SK-N-SH (cell line): ENCODE measurements at regions not wholly inside any gene's neighbourhood (a gene's known extent, or its start where the extent isn't known, plus 50 kb on each side); places are given as distances from the start of the nearest gene placed in this dataset.

Experiments used
- CTCF ChIP-seq: fragments of 200-600 bp; sonication (generic); IDR thresholded peaks from 2 replicates; pipeline ENCODE4 v1.6.1; 2017; ENCODE audit warnings: antibody characterized with exemption, mild to moderate bottlenecking, moderate library complexity
- EP300 ChIP-seq, 2 experiments: IDR thresholded peaks; 2 replicates each; pipeline versions ENCODE4 v1.4.0 to v1.6.1; 2012; ENCODE audit warnings: borderline replicate concordance in 1 of 2, low read depth in 1 of 2, low read length in 1 of 2
- NRF1 ChIP-seq: IDR thresholded peaks from 2 replicates; pipeline ENCODE4 v1.6.1; 2012; ENCODE audit warnings: low read depth, mild to moderate bottlenecking, low read length
- POLR2AphosphoS5 ChIP-seq: IDR thresholded peaks from 2 replicates; pipeline ENCODE4 v1.6.1; 2012; ENCODE audit warnings: low read depth, low read length
- RAD21 ChIP-seq: IDR thresholded peaks from 2 replicates; pipeline ENCODE4 v1.6.1; 2012; ENCODE audit warnings: mild to moderate bottlenecking, low read length
- SMC3 ChIP-seq: IDR thresholded peaks from 2 replicates; pipeline ENCODE4 v1.6.1; 2012; ENCODE audit warnings: low read depth, low read length, improper control_type of control experiment
- TAF1 ChIP-seq: IDR thresholded peaks from 2 replicates; pipeline ENCODE4 v1.6.1; 2012; ENCODE audit warnings: low read depth, mild to moderate bottlenecking, low read length, moderate library complexity, borderline replicate concordance
- TCF12 ChIP-seq: IDR thresholded peaks from 2 replicates; pipeline ENCODE4 v1.4.0; 2012
- YY1 ChIP-seq: IDR thresholded peaks from 2 replicates; pipeline ENCODE4 v1.4.0; 2012; ENCODE audit warnings: low read depth, mild to moderate bottlenecking

DNA sequence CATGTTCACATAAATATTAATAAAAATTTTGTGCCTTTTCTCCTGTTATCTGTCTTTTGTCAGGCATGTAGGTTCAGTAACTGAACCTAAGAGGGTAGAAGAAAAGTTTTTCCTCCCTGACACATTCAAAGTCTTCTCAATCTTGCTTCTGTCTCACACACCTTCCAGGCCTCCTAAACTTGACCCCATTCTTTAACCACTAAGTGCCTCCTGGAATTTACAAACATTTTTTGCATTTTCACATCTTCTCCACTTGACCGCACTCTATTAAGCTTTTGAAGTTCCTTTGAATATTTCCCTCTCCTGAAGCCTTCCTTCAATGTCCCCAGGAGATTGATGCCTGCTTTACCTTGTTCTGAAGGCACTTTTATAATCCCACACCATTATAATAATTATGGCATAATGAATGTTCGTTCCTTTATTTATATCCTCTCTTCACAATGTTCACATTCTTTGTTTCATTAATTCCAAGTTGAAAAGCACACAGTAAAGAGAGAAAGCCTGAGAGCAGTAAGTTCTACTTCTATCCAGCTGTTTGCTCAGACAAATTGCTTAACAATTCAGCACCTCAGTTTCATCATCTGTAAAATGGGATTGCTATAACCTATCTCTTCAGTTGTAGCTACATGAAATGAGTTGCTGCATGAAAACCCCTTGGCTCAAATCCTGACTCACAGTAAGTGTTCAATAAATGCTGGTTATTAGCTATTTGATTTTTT lies 184.8 kb upstream of the KLHL29 start:
- TF ChIP-seq TCF12, result no peak
- no peak for TF ChIP-seq POLR2AphosphoS5
- no peak for TF ChIP-seq CTCF
- no peak for TF ChIP-seq RAD21
- no peak for TF ChIP-seq EP300 (IDR thresholded peaks at IDR 0.05; ENCODE audit: borderline replicate concordance in 1 of 2, low read depth in 1 of 2, low read length in 1 of 2)
- TF ChIP-seq SMC3, result no peak
- TF ChIP-seq TAF1, result no peak
- TF ChIP-seq NRF1, result no peak
- no peak for TF ChIP-seq YY1
